Glomerular endothelial cell (primary cell): ENCODE measurements at regions not wholly inside any gene's neighbourhood (a gene's known extent, or its start where the extent isn't known, plus 50 kb on each side); places are given as distances from the start of the nearest gene placed in this dataset.
"Not testable (repeated sequence)": the region's sequence is repeated elsewhere in the genome, so short reads cannot be mapped to it uniquely, and the experiment has no call there.

Experiments used
- DNase-seq: peaks from one replicate; pipeline ENCODE4 v3.0.0-alpha.2; 2011; ENCODE audit warnings: low read depth, low spot score; ENCODE audit errors: extremely low read depth

DNA sequence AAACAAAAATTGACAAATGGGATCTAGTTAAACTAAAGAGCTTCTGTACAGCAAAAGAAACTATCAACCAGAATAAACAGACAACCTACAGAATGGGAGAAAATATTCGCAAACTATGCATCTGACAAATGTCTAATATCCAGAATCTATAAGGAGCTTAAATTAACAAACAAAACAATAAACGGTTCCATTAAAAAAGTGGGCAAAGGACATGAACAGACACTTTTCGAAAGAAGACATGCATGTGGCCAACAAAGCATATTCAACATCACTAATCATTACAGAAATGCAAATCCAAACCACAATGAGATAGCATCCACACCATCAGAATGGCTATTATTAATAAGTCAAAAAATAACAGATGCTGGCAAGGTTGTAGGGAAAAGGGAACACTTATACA lies 50.5 kb upstream of the MED13L start:
- DNase-seq: not testable (repeated sequence)

- DNase-seq: no peak
Measured at GRCh38 chr12:116331876-116332275, 54.4 kb upstream of the MED13L start.

GRCh38 chr12:116332705-116333380 lies 55.4 kb upstream of the MED13L start:
- DNase-seq: no peak

- DNase-seq: no peak
Measured at GRCh38 chr12:116333402-116333801, 55.9 kb upstream of the MED13L start.

DNA sequence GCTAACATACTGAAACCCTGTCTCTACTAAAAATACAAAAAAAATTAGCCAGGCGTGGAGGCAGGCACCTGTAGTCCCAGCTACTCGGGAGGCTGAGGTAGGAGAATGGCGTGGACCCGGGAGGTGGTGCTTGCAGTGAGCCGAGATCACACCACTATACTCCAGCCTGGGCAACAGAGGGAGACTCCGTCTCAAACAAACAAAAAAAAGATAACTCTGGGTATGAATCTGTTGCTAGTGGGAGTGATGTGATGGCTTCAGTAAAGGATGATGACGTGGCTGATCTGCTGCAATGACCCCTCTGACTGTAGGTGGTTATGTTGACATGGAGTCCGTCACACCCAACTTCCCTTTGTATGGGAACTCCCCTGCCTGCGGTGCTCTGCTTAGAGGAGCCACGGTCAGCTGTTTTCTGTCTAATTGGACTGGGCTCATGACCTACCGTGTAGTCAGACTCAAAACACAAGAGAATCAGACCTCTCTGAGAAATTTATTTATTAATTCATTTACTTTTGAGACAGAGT lies 59.1 kb upstream of the MED13L start:
- DNase-seq: no peak

GRCh38 chr12:116337312-116337711 lies 59.8 kb upstream of the MED13L start:
- DNase-seq: no peak

- no peak for DNase-seq
Measured at GRCh38 chr12:116338064-116338846, 60.8 kb upstream of the MED13L start.

DNA sequence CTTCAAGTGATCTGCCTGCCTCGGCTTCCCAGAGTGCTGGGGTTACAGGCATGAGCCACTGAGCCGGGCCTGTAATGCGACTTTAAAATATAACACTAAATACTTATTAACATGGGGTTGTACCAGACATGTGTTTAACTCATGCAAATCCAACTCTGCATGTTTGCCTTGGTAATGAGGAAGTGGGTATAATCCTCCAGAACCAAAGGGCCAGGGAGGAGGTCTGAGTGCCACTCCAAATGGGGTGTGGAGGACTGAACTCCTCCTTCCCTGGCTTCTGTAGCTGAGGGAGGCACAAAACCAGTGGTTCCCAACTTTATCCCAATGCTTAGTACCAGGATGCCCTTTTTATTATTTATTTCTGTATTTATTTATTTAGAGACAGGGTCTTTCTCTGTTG lies 61.6 kb upstream of the MED13L start:
- no peak for DNase-seq

DNA sequence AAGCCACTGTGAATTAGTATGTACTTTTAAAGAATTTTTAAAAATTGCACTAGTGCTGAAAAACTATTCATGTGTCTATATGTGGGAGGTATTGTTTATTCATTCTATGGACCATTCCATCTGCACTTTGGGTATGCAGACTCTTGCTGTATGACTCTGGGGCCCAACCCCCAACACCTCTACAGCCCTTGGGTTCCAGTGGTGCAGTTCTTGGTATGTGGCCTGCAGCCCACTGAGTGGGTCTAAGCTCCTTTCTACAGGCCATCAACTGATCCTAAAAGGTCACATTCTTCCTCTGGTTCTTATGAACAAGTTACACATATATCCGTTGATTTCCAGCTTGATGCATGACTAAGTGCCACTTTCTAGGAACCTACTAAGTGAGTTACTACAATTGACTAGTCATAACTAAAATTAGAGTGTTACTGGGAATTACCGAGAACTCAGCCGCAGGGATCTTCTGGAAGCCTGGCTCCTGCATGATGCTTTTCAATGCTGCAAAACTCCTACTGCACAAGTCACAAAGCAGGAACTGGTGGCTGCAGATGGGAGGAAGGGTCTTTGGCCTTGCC lies 62.4 kb upstream of the MED13L start:
- no peak for DNase-seq

GRCh38 chr12:116343331-116343884 lies 65.9 kb upstream of the MED13L start:
- no peak for DNase-seq

DNA sequence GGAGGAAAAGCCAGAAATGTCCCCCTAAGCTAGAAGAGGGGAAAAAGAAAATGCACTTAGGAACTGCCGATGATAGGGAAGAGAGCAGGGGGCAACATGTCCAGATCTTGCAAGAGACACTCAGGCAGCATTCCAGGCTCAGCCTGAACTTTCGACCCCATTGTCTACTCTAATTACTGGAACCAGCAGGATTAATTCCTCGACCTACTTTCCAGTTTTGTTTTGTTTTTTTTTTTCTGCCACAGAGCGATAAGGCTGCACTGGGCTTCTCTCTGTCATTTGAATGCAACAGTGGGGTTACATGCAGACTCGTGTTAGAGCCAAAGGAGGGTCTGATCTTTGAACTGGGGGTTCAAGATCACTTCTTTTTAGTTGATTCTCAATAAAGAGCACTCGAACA lies 68.7 kb upstream of the MED13L start:
- no peak for DNase-seq

DNA sequence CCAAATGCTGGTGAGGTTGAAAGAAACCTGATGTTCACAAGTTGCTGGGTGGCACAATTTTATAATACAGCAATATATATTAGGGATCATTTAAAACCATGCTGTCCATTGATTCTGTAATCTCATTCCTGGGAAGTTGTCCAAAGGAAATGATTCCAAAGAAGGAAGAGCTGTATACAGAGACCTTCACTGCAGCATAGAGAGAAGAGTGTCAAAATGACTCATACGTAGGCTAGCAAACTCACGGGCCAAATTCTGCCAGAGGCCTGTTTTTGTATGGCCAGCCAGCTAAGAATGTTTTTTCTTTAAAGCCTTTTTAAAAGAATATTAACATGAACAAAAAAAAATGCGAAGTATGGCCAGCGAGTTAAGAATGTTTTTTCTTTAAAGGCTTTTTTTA lies 69.2 kb upstream of the MED13L start:
- DNase-seq: peak; percentile 37

DNA sequence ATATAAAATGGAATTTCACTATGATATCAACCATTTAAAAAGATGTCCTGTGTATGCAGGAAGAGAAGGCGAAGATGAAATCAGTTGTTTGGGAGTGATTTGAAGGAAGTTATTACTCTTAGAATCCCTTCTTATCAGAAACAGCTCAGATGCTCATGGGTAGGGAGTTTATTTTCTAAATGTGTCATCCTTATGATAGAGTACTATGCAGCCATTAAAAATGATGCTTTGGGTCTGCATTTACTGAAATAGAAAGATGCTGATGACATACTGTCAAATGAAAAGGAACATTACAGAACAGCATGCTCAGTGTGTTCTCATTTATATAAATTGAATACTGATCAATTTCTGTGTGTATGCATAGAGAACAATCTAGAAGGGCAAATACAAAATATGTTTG lies 69.8 kb upstream of the MED13L start:
- no peak for DNase-seq

DNA sequence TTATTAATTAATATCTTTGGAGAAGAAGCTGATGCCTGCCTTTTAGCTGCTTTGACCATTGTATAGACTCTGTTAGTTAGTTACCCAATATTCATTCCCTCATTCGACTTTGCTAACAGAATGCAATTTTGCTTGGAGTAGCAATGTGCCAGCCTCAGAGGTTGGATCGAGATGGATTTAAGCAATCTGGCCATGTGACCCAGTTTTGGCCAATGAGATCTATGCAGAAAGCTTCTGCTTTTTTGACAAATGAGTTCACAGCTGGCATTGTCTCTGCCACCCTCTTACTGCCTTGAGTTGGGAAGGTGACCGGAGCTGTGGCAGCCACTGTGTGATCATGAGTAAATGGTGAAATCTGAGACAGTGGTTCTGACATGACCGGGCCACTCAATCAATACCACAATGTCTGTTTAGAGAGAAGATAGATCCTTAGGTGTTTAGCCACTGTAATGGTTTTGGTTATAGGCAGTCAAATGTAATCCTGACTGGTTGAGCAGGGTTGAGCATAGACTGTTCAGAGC lies 74.9 kb upstream of the MED13L start:
- no peak for DNase-seq

GRCh38 chr12:116353958-116354357 lies 76.5 kb upstream of the MED13L start:
- no peak for DNase-seq

DNA sequence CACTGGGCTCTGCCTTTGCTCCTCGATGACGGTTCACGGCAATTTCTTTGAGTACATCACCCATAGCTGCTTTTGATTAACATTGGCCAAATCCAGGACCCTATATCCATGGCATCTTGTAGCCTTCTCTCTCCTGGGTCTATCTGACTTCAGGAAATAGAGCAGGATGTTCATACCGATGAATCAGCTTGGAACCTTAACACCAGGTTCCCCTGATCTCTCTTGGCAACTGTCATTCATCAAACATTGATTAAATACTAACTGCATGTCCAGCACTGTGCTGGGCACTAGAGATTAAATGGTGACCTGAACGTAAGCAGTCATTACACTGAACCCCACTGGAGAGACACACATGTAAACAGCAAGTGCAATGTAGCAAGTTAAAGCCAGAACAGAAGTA lies 77.0 kb upstream of the MED13L start:
- DNase-seq: no peak

DNA sequence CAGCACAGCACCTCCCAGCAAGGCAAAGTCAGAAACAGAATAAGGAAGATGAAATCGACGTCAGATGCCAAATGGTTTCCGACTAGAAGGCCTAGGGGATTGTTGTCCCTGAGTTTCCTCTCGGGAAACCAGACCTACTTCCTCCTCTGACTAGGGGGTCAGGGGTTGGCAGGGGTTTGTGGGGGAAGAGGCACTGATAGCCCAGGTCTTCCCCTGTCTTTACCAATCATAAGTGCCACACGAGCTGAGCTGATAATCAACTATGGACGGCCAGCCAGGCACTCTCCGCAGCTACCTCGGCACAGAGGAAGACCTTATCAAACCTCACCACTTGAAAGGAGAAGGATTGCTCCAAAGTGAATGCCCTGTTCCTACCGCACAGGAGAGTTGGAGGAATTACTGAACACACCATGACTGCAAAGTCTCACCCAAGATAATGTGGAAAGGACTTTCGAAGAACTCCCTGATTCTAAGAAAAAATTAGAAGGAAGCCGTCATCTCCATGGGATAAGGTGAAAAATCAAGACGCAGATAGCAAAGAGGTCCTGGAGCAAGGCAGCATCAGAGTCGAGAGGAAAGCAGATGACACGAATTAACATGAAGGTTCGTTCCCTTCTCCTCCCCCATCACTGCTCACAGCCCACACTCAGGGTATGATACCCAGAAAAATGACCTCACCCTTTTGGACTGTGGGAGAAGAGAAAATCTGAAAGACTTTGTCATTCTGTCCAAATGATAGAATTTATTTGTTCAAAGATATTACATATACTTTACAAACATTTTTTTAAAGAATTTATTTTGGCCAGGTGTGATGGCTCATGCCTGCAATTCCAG lies 77.7 kb upstream of the MED13L start:
- no peak for DNase-seq

DNA sequence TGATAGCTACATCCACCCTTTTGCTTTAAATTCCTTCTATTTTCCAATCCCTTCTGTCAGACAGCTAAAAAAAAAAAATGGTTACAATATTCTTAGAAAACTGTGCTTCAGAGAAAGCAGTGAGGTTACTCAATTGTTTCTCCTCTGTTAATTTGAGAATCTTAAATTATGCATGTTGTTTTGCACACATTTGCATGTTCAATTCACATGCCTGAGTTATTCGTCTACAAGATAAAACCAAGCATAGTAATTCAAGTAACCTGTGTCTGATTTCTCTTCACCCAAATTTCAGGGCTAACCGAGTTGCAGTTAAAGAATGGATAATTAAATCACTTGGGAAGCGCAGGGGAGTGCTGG lies 81.0 kb upstream of the MED13L start:
- DNase-seq: no peak

DNA sequence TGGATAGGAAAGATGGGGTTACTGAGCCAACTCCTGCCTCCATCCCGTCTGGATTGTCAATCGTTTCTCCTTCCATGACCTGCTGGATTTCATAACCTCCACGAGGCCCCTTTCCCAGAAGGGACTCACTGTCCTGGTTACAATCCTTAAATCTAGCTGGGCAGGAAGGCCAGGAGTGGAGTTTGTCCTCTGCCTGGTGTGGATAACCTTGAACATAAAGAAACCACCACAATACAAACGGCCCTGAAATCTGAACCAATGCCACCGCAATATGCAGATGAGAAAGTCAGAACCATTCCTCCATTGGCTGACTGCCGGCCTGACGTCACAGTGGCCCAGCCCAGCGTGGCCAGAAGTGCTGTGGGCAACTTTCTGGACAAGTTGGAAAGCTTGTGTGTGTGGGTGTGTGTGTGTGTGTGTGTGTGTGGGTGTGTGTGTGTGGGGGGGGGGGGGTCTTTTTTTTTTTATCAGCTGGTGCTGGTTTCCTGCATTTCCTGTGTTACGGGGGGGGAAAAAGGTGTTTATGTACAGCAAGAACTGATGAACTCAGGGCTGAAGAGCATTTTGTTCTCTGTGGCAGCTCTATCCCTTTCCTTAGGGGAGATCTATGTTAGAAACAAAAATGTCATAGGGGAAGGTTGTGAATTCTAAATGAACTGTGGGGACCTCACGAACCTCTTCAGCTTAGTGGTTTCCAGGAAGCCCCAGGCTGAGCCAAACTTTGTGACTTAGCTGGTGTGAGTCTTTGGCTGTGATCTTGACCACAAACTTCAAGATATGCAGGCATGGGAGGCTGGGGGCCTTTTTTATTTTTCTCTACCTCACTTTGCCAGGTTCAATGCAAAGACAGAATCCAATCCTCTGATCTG lies 81.6 kb upstream of the MED13L start:
- peak; percentile 87 for DNase-seq
